GM21360 (cell line): ENCODE measurements at regions not wholly inside any gene's neighbourhood (a gene's known extent, or its start where the extent isn't known, plus 50 kb on each side); places are given as distances from the start of the nearest gene placed in this dataset.

Source experiments
- ATAC-seq: cut with Tn5 transposase; IDR thresholded peaks from one replicate; pipeline ENCODE4 v1.9.1; 2021; ENCODE audit warnings: mild to moderate bottlenecking, moderate library complexity; ENCODE audit not compliant: unreplicated experiment

DNA sequence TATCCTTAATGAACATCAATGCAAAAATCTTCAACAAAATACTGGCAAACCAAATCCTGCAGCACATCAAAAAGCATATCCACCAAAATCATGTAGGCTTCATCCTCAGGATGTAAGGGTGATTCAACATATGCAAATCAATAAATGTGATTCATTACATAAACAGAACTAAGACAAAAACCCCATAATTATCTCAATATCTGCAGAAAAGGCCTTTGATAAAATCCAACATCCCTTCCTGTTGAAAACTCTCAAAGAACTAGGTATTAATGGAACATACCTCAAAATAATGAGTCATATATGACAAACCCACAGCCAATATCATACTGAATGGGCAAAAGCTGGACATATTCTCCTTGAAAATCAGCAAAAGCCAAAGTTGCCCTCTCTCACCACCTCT is 54.6 kb upstream of the DEPDC1 start:
- no peak for ATAC-seq

DNA sequence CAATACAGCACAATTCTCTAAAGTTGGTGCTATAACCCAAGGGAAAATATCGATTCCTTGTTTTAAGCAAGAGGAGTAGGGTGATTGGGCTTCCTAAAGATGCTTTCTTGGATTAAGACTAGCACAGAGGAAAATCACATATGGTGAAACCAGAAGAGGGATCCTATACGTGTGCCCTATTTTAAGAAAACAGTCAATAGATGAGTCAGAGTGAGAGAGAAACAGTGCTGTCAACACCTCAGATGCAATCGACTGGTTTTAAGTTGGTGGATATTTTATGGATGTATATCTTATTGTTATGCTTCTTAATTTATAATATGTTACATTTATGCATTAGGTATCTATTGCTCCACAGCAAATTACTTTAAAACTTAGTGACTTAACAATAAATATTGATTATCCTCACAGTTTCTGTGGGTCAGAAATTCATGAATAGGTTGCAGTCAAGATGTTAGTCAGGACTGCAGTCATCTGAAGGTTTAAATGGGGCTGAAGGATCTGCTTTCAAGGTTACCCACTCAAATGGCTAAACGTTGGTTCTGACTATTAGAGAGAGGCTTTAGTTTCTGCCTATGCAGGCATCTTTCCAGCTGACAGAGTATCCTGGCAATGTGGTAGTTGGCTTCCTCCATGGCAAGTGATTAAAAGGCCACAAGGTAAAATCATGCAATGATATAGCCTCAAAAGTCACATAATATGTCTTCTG is 61.6 kb upstream of the DEPDC1 start:
- no peak for ATAC-seq

DNA sequence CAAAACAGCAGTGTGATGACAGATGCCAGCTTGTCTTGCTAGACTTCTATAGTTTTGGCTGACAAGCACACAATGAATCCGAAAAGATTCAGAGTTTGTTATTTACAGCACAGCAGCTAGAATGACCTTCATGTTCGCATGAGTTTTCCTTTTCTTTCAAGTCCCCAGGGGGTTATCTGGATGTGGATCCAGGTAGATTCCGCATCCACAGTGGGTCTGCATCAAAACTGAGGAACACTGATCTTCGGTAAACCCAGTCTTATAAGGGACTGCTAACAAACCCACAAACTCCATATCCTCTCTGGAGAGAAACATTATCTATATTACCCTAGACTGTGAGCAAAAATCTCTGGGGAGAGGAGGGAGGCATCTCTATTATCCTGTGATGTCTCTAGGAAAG is 69.0 kb upstream of the DEPDC1 start:
- no peak for ATAC-seq

DNA sequence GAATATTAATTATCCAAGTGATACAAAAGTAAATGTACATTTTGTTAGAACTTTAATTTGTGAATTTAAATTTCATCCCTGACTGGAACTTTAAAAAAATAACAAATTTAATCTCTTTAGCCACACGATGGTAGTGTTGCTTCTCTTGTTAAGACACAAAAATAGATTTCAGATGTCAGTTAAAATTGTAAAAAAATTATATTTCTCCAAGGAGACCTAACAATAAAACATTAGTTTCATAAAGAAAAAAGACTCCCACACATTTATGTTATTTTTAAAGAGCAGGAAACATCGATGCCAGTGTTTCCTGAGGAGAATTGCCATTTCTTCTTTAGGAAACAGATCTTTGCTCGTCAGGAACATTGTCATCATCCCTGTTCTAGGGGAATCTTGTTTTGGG is 74.0 kb upstream of the DEPDC1 start:
- no peak for ATAC-seq

DNA sequence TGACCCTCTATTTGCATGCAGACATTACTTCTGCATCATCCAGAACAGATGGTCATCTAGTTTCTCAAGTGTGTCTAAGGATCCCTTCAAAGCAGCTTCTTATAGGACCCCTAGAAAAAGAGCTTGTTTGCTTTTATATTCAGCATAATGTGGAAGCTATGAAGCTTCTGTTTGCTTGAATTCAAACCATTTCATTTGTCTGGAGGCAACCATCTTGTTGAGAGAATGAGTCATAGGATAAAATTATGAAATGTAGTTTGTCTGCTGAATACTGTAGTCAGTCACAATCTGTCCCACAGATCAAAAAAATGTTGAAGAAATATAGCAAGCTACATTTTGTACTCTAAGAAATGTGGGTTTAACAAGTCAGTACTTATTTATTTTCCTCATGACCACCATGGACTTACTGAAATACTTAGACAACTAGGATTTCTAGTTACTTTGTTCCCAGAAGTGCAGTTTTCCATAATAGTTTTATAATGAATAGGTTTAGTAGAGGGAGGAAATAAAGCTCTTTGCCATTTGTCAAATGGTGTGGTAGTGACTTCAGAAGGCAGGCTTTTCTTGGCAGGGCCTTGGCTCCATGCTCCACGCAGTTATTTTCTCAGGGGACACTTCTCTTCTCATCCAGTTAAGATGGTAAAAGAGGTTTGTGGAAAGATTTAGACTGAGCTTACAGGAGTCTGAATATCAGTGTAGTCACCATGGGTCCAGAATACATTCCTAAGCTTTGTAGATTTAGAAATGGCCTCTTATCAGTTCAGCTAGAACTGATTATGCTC is 74.8 kb upstream of the DEPDC1 start:
- no peak for ATAC-seq

DNA sequence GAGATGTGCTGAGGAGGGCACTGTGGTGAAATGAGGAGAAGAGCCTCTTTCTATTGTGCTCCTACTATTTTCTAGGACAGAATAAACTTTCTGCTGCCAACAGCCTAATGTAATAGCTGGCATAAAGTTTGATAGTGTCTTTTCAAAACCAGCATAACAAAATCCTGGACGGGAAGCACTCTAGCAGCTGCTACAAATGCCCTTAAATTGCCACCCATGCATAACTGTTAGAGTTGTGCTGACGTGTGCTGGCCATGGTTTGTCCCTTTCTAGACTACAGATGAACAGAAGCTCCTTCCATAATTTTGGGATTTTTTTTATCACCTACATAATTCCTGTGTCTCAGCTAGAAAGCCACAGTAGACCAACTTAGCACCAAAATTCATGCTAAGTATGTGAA is 88.5 kb upstream of the DEPDC1 start:
- no peak for ATAC-seq

DNA sequence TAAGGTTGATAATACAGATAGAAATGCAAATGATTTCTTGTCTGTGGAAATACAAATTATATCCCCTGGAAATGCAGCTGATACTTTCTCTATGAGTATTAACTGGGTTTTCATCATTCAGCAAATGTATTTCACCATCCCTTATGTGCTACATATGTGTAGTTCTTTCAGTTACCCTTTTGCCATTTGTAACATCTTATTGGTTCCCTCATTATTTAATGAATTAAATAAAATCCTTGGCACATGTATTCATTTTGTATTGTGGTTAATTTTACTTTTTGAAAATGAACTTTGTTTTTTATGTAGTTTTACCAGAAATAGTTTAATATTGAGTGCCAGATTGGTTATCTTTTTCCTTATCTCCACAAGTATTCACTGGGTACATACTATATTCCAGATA is 89.9 kb upstream of the DEPDC1 start:
- no peak for ATAC-seq

DNA sequence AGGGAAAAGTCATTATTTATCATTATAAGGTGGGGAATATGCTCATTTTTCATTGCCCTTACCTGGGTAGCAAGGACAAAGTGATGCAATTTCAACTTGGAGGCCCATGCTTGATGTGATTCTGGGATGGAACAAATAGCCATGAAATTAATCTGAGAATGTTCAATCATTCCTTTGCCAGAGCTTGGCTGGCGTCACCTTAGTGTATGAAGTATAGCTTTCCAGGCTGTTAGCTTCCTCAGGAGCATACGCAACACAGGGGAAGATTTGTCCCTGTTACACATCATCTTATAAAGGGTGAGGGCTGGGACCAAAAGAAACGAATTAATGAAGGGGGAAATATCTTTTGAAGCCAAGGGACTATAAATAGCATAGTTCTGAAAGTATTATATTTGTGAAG is 91.4 kb upstream of the DEPDC1 start:
- no peak for ATAC-seq

DNA sequence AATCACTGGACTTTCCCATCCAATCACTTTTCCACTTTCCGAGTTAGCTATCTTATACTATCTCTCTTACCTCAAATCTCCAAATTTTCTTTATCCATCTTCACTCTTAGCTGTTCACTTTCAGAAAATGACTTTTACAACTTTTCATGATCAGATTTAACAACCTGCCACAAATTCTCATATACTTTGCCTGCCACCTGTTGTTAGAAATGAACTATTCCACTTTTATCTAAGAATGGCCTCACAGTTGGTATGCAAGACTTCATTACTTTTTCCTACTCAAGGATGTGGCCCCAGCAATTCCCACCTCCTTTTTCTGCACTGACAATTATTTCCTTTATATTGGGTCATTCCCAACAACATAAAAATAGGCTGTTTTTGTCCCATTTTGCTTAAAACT is 93.6 kb upstream of the DEPDC1 start:
- no peak for ATAC-seq

DNA sequence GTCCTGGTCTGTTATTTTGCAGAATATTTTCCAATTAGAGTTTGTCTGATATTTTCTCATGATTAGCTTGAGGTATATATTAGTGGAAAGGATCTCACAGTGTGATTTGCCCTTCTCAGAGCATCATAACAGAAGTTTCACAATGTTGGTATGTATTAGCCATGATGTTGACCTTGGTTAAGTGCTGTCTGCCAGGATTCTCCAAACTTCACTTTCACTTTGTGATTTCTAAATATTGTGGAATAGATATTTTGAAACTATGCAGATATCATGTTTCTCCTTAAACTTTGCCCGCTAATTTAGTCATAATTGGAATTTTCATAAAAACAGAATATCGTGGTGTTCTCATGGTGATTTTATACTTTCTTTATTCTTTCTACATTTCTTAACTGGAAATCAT is 98.0 kb upstream of the DEPDC1 start:
- no peak for ATAC-seq

DNA sequence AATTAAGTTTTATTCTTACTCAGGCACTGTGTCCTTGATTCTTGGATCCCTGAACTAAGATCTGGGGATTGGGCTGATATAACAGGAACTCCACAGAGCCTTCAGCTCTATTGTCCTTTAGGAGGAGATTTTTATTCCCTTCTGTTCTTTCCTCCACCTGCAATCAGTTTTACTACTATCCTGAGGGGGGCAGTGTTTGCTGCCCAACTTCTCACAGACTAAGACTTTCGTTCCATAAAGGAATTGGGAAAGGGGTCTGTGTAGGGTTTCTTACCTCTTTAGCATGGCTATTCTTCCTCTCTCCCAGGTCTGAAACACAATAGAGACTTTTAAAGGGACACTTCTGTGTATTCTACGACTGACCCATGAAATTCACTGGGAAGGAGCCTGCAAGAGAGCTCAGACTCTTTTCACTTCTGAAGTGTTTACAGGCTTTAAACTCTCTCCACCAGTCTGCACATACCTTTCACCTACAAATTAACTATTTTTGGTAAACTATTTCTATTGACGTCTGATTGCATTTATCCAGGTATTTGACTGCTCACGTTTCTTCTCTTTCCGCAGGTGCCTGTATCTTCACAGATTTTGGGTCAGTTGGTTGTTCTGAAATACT is 103.3 kb upstream of the DEPDC1 start:
- ATAC-seq: no peak

DNA sequence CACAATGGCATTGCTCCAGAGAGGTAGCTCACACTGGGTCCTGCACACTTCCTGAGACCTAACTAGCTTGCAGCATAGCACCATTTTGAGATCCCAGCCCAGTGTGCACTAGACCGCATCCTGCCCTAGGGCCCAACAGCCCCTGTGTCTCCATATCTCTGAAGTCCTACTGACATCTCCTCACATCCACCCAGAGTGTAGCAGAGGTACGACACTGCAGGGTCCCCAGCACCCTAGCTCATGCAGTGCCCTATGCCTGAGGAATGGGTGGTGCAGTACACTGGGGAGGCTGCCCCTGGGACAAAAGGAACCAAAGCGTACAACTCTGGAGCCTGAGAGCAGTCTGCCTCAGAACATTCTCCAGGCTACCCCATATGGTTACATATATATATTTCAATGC is 111.4 kb upstream of the DEPDC1 start:
- ATAC-seq: no peak

DNA sequence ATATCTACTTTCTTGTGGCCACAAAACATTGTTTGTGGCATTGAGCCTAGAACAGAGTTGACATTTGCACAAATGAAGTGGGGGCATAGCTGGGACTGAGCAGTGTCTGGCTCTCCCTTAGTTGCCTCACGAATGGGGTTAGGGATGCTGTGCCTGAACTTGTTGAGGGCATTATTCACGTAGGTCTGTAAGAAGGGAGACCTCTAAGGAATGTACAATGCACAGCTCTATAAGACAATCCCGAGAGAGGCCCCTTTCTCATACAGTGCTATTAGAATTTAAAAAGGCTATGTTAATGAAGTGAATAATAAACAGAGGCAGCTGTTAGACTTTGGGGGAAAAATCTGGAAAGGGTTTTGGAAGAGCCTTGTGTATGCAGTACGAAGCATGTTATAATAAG is 118.4 kb upstream of the DEPDC1 start:
- ATAC-seq: no peak

DNA sequence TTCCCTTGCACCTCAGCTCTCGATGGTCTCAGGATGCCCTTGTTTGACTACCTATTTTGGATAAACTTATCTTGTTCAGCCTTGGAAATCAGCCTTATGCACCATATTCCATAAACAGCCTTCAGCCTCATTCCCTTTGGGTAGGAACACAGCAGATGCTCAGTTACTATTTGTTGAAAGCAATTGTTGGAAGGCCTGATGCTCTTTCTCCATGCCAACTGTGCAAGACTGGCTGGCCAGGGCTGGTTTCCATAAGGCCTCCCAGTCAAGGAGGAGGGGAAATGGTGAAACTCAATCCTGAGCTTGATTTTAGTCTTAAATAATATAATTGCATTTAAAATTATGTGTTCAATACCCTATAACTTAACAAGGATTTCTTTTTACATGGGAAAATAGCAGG is 121.1 kb upstream of the DEPDC1 start:
- ATAC-seq: no peak

DNA sequence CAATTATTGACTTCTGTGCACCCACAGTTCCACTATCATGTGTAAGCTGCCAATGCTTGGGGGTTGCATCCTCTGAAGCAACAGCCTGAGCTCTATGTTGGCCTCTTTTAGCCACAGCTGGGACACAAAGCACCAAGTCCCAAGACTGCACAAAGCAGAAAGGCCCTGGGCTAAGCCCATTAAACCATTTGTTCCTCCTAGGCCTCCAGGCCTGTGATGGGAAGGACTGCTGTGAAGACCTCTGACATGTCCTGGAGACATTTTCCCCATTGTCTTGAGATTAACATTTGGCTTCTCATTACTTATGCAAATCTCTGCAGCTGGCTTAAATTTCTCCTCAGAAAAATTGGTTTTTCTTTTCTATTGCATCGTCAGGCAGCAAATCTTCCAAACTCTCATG is 123.7 kb upstream of the DEPDC1 start:
- no peak for ATAC-seq

DNA sequence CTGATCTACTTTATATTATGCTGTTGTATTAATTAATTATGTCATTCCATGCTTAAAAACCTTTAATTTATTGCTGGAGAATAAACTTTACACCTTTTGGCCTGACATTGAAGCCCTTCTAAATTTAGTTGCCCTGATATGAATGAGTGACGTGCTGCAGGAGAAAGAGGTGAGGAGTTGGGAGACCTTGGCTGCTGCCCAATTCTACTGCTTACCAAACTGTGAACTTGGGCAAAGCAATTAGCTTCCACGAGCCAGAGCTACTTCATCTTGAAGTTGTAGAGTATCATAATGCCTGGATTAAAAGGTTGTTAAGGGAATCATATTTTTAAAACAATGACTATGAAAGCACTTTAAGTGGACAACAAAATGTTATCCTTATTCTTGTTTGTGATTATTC is 126.8 kb upstream of the DEPDC1 start:
- no peak for ATAC-seq

DNA sequence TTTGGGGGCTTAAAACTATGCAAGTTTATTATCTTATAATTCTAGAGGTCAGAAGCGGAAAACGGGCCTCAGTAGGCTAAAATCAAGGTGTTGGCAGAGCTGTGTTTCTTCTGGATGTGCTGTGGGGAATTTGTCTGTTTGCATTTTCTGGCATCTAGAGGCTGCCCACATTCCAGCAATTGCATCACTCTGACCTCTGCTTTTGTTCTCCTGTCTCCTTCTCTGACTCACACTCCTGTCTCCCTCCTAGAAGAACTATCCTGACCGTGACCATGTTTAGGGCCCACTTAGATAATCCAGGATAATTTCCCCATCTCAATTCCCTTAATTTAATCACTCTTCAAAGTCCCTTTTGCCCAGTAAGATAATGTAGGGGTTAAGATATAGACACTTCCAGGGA is 127.4 kb upstream of the DEPDC1 start:
- ATAC-seq: no peak

DNA sequence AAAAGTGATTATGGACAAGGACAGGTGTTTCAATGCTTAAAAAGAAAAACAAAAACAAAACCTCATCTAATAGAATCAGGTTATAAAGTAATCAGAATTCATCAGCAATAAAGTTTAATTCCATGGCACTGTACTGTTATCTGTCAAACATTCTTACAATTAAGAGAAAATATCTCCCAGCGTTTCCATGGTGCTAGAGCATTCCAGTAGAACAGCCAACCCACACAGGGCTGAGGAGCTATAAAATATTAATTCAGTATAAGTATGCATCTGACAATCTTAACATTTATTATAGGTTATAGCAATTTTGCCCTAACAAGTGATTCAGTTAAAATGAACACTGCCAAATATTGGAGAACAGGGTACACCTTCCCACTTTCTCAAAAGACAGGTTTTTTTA is 128.7 kb upstream of the DEPDC1 start:
- no peak for ATAC-seq

DNA sequence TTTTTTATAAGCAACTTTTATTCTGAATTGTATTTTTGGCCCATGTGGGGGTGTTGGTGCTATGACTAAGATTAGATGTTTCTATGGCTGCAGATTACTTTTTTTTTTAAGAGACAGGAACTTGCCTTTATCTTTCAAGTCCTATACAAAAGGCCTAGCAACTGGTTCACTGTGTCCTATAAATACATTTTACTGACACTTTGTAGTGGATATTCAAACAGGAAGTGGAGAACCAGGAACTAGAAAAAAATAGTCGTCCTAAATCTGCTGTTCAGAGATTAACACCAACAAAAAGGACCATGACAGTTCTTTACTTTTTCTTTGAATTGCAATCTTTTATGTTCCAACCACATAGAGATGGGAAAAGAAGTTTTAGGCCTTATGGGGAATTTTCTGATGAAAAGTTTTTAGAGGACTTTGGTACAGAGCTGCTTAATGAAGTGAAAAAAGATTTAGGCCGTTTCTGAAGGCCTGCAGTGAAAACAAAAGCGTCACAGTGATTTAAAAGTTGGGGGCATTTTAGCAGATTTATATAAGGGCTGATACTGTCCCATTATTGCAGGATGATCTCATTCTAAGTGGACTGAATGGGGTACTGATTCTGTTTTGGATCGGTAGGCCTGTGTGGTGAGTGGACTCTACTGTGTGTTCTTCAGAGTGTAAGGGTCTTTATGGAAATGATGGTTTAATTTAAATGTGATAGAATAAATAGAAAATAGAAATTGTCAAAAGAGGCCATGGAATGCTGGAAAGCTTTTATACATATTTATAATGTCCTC is 136.4 kb upstream of the DEPDC1 start:
- no peak for ATAC-seq

DNA sequence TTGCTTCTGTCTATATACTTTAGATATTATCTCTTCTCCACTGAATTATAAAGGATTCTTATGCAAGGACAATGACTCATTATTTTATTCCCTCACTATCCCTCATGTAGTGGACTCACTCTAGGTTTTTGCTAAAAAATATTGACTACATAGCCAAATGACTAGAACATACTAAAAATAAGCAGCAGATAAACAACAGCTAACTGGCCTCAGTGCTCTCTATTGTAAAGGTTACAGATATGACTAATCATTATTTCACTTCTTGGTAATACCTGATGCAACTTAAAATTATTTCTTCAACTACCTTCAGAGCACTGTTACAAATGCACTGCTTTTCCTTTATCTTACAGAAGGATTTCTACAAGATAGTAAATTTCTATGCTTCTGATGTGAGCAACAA is 147.6 kb upstream of the DEPDC1 start:
- ATAC-seq: no peak

DNA sequence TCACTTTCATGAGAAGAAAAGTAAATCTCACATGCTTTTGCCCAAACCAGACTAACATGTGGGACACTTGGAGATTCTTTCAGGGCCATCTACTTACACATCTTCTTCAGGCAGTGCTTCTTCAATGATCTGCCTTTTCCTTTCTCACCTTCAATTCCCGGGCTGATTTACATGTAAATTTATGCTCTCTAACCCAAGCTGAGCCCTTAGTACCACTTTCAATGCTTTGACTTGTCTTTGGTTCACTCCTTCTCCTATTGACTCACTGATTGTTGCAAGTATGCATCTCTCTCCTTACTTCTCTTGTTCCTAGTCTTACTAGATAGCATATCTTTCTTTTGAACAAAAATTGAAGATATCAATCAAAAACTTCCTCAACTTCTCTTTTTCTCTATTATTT is 154.2 kb upstream of the DEPDC1 start:
- ATAC-seq: no peak

DNA sequence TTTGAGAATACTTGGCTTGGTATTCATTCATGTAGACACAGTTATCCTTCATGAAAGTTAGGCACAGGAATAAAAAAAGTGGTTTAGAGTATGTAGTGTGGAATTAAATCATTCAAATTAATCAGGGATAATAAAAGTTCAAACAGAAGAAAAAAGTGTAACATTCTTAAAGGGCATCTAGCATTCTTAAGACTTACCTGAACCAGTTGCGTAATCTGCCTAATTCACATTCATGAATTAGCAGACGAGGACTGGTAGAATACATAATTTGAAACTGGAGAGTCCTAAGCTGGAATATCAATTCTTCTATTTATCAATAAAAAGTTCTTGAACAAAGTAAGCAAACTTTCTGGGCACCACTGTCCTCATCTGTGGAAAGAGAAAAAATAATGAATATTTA is 157.0 kb upstream of the DEPDC1 start:
- no peak for ATAC-seq
